ENCODE measurements at regions not wholly inside any gene's neighbourhood (a gene's known extent, or its start where the extent isn't known, plus 50 kb on each side); places are given as distances from the start of the nearest gene placed in this dataset.

DNA sequence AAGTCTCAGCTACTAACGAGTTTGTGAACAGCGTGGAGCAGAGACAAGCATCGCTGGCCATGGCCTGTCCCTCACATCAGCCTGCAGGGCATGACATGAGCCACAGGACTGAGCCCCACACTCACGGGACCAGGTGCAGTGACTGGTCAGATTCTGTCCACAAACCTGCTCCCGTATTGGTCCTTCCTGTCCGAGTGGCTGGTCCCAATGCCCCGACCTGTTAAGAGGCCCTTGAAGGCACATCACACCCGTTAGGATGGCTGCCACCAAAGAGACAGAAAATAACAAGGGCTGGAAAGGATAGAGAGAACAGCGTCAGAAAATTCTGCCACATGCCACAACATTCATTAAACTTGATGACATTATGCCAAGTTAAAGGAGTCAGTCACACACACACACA is 403.2 kb upstream of the MYT1L start (continued):
- TF ChIP-seq BCLAF1 (IDR thresholded peaks at IDR 0.05; ENCODE audit: borderline replicate concordance in 1 of 2, control insufficient read depth in 1 of 2, low read depth in 2 of 2, low read length in 1 of 2) (no peak), ESRRB (CRISPR knock-in tag; IDR thresholded peaks at IDR 0.05; ENCODE audit: borderline replicate concordance) (no peak), HBP1 (CRISPR knock-in tag; IDR thresholded peaks at IDR 0.05) (no peak)
- TF ChIP-seq, protein P1, sequence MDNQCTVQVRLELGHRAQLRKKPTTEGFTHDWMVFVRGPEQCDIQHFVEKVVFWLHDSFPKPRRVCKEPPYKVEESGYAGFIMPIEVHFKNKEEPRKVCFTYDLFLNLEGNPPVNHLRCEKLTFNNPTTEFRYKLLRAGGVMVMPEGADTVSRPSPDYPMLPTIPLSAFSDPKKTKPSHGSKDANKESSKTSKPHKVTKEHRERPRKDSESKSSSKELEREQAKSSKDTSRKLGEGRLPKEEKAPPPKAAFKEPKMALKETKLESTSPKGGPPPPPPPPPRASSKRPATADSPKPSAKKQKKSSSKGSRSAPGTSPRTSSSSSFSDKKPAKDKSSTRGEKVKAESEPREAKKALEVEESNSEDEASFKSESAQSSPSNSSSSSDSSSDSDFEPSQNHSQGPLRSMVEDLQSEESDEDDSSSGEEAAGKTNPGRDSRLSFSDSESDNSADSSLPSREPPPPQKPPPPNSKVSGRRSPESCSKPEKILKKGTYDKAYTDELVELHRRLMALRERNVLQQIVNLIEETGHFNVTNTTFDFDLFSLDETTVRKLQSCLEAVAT (IDR thresholded peaks at IDR 0.05), result no peak

Data from K562 (cell line).